ENCODE measurements at regions not wholly inside any gene's neighbourhood (a gene's known extent, or its start where the extent isn't known, plus 50 kb on each side); places are given as distances from the start of the nearest gene placed in this dataset.

DNA sequence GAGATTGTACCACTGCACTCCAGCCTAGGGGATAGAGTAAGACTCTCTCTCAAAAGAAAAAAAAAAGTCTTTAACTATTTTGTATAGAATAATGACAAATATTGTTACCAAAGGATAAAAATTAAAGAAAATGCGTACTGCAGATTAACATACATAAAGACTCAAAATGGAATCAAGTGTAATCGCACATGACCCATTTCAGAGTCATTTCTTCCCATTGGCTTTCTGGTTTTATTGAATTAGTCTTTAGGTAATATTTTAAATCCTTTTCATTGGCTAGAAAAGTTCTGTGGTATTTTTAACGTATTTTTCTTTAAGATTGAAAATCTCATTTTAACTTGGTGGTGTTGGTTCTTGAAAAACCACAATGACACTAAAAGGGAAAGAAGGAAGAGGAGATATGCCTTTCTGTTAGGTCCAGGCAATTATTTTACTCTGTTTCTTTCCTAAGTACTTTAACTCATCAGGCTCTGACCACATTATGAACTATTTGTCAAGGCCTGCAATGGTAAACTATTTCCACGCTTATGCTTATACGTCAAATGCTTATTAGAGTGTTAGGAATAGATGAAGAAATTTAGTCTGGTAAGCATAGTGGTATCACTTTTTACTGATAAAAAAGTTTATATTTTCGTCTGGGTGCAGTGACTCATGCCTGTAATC, 52.3 kb downstream of the PLEKHG1 start:
- CTCF ChIA-PET, result no interaction called here

DNA sequence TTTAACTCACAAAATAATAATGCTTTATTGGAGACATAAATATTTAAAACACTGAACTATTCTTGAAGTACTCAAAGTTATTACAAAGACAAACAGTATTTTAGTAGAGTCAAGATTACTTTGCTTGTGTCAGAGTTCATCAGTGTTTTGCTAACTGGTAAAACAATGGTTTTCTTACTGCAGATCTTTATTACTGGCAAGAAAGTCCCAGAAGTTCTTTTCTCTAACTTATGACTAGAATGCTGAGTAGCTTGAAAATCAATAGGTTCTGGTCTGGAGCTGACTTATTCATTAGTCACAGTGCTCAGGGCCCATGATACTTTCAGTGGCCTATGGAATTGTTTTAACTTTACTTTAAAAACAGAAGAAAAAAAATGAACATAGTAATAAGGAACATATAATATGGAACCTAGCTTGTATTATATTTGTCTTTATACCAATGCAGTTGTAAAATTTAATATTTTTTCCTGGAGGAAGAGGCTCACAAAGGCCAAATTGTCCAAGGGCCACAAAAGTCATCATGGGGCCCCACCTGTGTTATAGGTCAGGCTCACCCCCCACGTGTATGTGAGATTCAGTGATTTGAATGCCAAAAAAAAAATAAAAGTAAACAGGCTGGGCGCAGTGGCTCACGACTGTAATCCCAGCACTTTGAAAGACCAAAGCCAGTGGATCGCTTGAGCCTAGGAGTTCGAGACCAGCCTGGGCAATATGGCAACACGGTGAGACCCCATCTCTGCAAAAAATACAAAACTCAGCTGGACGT, 53.3 kb downstream of the PLEKHG1 start:
- no peak overlapping the region for H3K27ac Mint-ChIP-seq
- H3K4me1 Mint-ChIP-seq, result no peaks in the 10 kb centered on the region
- H3K36me3 Mint-ChIP-seq (ENCODE audit: low read depth), result no peaks in the 10 kb centered on the region
- H3K4me3 Mint-ChIP-seq, result no peak overlapping the region
- CTCF ChIA-PET, result interaction anchor here (1.2 kb wide), 1 partner anchor 9 kb away, joined by 3 read pairs; no protein-coding TSS in a partner anchor
- no peak for DNase-seq
- POLR2A ChIA-PET, result no interaction called here
- H3K9me3 Mint-ChIP-seq, result no peaks in the 10 kb centered on the region
- H3K27me3 Mint-ChIP-seq, result peaks cover 2% of the 10 kb centered on the region

More for the DNA sequence above, 52.3 kb downstream of the PLEKHG1 start:
- Mint-ChIP-seq H3K4me1 (no peaks in the 10 kb centered on the region), H3K36me3 (ENCODE audit: low read depth) (no peaks in the 10 kb centered on the region), H3K27ac (no peak overlapping the region), H3K4me3 (no peak overlapping the region), H3K9me3 (no peaks in the 10 kb centered on the region), H3K27me3 (peaks cover 1% of the 10 kb centered on the region)
- no peak for DNase-seq
- POLR2A ChIA-PET, result no interaction called here

DNA sequence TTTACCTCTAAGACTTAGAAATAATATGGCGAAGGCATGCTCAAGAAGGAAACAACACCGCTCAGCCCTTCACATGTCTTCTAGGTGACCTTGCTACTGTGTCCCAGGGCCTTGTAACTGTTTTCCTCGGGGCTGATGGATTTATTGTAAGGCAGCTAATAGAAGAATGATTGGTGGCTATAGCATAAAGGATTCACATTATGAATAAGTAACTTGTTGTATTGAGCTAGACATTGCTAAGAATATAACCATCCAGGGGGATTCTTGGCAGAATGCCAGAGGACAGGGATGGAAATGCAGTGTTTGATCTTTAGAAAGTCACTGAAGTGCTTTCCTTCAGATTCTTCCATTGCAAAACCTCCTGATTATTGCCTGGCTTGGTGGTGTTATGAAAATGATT, 54.9 kb downstream of the PLEKHG1 start:
- CTCF ChIA-PET, result no interaction called here
- no peaks in the 10 kb centered on the region for H3K36me3 Mint-ChIP-seq (ENCODE audit: low read depth)
- POLR2A ChIA-PET, result no interaction called here
- H3K27me3 Mint-ChIP-seq, result peaks cover 3% of the 10 kb centered on the region
- H3K4me3 Mint-ChIP-seq, result no peak overlapping the region
- H3K9me3 Mint-ChIP-seq, result no peaks in the 10 kb centered on the region
- H3K27ac Mint-ChIP-seq, result no peak overlapping the region
- no peaks in the 10 kb centered on the region for H3K4me1 Mint-ChIP-seq
- DNase-seq, result no peak

DNA sequence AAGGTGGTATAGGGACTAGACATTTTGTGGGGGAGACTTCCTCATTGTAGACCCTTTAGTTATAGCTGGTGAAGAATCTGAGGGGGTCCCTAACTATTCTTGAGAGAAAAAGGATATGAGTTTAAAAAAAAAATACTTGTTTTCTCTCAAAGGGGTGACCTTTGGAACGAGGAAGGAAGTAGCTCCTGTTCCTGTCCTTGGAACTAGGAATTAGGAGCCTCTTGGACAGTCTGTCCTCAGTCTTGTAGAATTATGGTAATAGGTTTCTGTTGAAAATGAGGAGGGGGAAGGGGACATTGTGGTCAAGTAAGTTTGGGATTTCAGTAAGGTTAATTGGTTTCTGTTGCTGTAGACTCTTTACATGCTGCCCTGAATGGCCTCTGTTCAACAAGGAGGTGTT, 56.5 kb downstream of the PLEKHG1 start:
- POLR2A ChIA-PET, result no interaction called here
- no peak for DNase-seq
- H3K36me3 Mint-ChIP-seq (ENCODE audit: low read depth), result no peaks in the 10 kb centered on the region
- CTCF ChIA-PET, result no interaction called here
- H3K4me1 Mint-ChIP-seq, result no peaks in the 10 kb centered on the region
- H3K27ac Mint-ChIP-seq, result no peak overlapping the region
- peaks cover 3% of the 10 kb centered on the region for H3K27me3 Mint-ChIP-seq
- no peaks in the 10 kb centered on the region for H3K9me3 Mint-ChIP-seq
- H3K4me3 Mint-ChIP-seq, result no peak overlapping the region

DNA sequence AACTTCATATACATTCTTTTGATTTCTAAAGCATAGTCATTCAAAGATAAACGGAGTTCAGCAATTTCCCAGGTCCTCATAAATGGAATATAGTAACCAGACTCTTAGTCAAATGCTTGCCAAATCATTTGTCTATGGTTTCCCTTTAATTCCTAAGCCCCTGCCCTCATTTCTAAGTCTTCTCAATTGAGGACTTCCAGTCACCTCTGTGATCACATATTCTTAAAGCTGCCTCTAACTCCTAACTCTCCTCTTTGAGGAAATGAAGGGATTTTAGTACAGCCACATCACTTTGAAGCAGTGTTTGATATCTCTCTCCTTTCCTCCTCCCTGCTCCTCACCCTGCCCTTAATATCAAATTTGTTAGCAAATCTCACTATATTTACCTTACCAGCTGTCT, 58.7 kb downstream of the PLEKHG1 start:
- H3K27me3 Mint-ChIP-seq, result peaks cover 3% of the 10 kb centered on the region
- H3K27ac Mint-ChIP-seq, result no peak overlapping the region
- no peak overlapping the region for H3K4me3 Mint-ChIP-seq
- ChIA-PET POLR2A (no interaction called here), CTCF (no interaction called here)
- no peak for DNase-seq
- no peaks in the 10 kb centered on the region for H3K36me3 Mint-ChIP-seq (ENCODE audit: low read depth)
- no peaks in the 10 kb centered on the region for H3K9me3 Mint-ChIP-seq
- no peaks in the 10 kb centered on the region for H3K4me1 Mint-ChIP-seq

DNA sequence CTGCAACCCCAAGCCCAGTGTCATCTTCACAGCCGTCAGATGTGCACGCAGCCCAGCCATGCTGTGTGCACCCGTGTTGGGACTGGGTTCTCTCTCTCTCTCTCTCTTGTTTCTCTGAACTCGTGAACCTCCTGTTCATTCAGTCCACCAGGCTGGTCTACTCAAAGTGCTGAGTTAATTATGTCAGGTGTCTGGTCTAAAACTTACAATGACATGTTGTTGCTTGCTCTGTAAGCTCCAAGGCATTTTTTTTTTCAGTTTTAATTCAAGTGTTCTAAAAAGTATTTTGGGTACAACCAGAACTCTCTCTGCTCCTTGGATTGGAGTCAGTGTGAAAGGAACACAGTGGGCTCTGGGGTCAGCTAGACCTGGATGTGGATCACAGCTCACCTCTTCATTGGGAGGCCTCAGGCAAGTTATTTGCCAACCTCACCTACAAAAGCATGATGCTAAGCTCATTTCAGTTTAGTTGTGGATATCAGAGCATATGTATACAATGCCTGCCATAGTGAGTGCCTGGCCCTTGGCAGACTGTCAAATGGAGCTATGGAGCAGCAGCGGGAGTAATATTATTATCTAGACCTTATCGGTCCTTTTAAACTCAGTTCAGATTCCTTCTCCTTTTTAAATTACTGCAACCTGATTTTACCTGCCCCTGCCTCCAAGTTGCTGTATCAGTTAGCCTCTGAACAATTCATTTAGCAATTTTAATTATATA, 59.5 kb downstream of the PLEKHG1 start:
- ChIA-PET CTCF (interaction anchor here (0.8 kb wide), 1 partner anchor 27 kb away, joined by 3 read pairs; no protein-coding TSS in a partner anchor), POLR2A (no interaction called here)
- no peak overlapping the region for H3K27ac Mint-ChIP-seq
- no peak for DNase-seq
- no peaks in the 10 kb centered on the region for H3K4me1 Mint-ChIP-seq
- no peak overlapping the region for H3K4me3 Mint-ChIP-seq
- peaks cover 3% of the 10 kb centered on the region for H3K27me3 Mint-ChIP-seq
- no peaks in the 10 kb centered on the region for H3K9me3 Mint-ChIP-seq
- no peaks in the 10 kb centered on the region for H3K36me3 Mint-ChIP-seq (ENCODE audit: low read depth)

DNA sequence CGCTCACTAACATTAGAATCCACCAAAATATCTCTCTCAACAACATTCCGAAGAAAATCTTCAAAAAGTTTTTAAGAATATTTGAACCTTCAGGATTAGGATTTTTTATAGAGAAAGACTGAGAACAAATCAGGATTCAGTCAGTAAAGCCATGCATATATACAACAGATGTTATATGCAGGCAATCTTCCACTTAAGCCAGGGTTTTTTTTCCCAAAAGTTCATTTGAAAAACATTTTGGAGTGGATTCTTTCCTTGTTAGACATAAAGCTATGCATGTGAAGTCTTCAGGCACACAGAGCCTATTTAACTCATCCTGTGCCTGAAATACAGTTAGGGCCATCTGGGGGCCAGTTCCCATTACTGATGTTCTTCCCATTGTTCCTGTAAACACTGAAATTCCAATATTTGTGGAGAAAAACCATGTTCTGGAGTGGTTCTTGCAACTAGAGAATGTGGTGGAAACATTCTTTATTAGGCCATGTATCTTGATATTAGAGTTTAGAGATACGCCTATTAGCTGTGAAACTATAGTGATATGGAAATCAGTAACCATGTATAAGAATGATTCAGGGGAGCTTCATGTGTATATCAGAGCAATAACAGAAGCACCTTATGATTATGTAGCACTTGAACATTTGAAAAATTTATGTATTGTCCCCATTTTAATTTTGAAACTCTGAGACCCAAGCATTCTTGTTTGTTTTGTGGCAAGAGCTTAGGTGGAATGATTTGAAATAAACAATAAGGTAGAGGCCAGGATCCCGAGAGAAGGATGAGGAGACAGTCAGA, 61.7 kb downstream of the PLEKHG1 start:
- Mint-ChIP-seq H3K4me1 (peaks cover 3% of the 10 kb centered on the region), H3K36me3 (ENCODE audit: low read depth) (no peaks in the 10 kb centered on the region), H3K4me3 (no peak overlapping the region), H3K27ac (no peak overlapping the region), H3K9me3 (no peaks in the 10 kb centered on the region), H3K27me3 (peaks cover 3% of the 10 kb centered on the region)
- CTCF ChIA-PET, result interaction anchor here (0.9 to 1.1 kb wide), 2 partner anchors 8 to 243 kb away, joined by 3 read pairs; no protein-coding TSS in a partner anchor
- no peak for DNase-seq
- POLR2A ChIA-PET, result no interaction called here

DNA sequence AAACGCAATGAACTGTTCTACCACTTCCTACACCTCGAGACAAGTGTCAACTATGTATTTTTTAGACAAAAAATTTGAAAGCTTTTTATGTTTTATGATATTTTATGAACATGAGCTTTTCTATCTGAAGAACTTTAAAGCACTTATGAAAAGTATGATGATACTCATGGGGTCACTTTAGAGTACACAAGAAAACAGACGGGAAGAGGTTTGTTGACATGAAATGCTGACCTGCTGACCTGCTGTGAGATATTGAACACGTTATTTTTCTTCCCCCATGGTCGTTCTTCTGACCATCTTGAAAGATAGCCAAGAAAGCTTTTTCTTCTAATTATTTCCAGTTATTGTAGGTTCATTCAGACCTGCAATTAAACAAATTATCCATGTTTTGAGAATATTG, 63.1 kb downstream of the PLEKHG1 start:
- peaks cover 3% of the 10 kb centered on the region for H3K27me3 Mint-ChIP-seq
- no peak for DNase-seq
- CTCF ChIA-PET, result interaction anchor here (1.1 to 1.6 kb wide), 2 partner anchors 10 to 24 kb away, joined by 3 to 6 read pairs; no protein-coding TSS in a partner anchor
- H3K9me3 Mint-ChIP-seq, result no peaks in the 10 kb centered on the region
- no peak overlapping the region for H3K4me3 Mint-ChIP-seq
- H3K27ac Mint-ChIP-seq, result no peak overlapping the region
- POLR2A ChIA-PET, result no interaction called here
- peaks cover 6% of the 10 kb centered on the region for H3K4me1 Mint-ChIP-seq
- no peaks in the 10 kb centered on the region for H3K36me3 Mint-ChIP-seq (ENCODE audit: low read depth)

DNA sequence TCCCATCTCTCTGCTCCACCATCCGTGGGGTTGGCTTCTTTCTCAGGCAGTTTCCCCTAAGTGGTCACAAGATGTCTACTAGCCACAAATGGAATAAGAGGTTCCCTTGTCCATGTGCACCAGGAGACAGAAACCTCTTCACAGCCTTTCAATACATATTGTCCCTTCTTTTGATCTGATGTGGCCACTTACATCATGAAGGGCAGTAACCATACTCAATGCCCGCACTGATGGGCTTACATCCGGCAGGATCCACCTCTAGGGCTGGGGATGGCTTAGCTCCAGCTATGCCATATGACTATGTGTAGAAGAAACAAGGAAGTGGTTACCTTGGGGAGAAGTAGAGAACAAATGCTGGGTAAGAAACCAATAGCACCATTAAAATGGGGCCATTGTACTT, 64.4 kb downstream of the PLEKHG1 start:
- H3K36me3 Mint-ChIP-seq (ENCODE audit: low read depth), result no peaks in the 10 kb centered on the region
- no peaks in the 10 kb centered on the region for H3K27me3 Mint-ChIP-seq
- H3K4me1 Mint-ChIP-seq, result peaks cover 14% of the 10 kb centered on the region
- no peak for DNase-seq
- no peak overlapping the region for H3K27ac Mint-ChIP-seq
- POLR2A ChIA-PET, result no interaction called here
- H3K9me3 Mint-ChIP-seq, result no peaks in the 10 kb centered on the region
- CTCF ChIA-PET, result no interaction called here
- H3K4me3 Mint-ChIP-seq, result no peak overlapping the region

DNA sequence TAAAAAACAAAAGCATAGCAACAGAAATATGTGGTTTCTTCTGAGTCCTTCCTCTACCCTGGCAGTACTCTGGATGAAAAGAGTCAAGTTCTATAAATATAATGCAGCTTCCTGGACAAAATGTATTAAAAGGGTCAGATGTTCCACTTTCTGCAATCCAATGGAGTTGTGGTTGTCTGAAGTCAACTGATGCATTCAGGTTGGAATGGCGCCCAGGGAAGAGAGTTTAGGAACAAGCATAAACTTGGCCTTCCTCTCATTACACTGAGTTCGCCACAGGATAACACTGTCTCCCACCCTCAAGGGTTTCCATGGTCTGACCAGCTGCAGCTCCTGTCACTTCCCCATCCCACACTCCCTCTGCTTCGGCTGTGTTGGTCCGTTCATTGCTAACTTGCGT, 66.4 kb downstream of the PLEKHG1 start:
- Mint-ChIP-seq H3K9me3 (no peaks in the 10 kb centered on the region), H3K27ac (no peak overlapping the region), H3K4me1 (peaks cover 15% of the 10 kb centered on the region), H3K36me3 (ENCODE audit: low read depth) (no peaks in the 10 kb centered on the region), H3K27me3 (no peaks in the 10 kb centered on the region), H3K4me3 (no peak overlapping the region)
- ChIA-PET CTCF (no interaction called here), POLR2A (no interaction called here)
- DNase-seq, result no peak

DNA sequence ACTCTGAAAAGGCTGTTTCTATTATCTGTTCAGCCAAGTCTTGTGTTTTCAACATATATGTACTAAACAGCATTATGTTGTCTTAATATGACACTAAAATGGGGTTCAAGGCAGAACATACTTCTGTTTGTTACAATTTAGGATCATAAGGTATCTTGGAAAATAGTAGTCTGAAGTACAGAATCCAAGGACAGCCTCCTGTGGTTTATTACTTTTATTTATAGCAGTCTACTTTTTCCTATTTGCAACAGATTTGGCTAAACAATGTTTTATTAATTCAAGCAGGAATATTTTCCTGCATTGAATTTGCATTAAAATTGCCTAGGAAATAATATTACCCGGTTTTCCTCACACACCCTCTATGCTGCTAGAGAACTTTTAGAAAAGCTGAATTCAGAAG, 67.7 kb downstream of the PLEKHG1 start:
- H3K4me1 Mint-ChIP-seq, result peaks cover 15% of the 10 kb centered on the region
- CTCF ChIA-PET, result interaction anchor here (0.8 to 1.1 kb wide), 2 partner anchors 67 to 249 kb away, joined by 3 read pairs; no protein-coding TSS in a partner anchor
- peak overlapping the region; percentile 34 for H3K27ac Mint-ChIP-seq

DNA sequence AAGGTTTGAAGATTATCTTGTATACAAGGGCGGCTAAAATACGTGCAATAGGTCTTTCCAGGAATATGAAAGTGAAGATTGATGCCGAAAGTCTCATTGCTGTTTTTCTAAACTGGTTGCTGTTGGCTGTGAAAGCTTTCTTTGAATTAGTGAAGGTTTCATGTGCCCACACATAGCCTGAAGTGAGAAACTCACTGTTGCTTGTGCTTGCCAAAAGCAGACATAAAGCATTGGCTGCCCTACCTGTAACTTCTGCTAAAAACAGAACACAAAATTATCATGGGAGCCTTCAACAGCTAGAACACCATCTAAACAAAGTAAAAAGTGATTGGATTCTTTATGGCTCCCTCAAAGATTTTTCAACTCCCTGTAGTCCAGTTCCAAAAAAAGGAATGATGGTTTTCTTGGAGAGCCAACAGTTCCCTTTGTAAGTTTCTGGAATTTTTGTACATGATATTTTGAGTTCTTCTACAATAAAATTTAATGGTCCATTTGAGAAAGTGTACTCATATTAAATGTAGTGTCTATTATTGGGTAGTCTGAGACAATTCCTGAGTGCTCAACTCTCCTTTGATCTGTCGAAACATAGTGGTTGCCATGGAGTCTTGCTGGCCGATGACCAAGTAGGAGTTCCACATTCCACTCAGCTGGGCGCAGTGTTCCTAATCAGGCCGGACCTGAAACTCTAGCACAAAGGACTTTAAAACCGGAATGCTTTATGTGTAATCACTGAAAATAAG, 68.5 kb downstream of the PLEKHG1 start:
- Mint-ChIP-seq H3K9me3 (no peaks in the 10 kb centered on the region), H3K36me3 (ENCODE audit: low read depth) (no peaks in the 10 kb centered on the region), H3K4me1 (peaks cover 15% of the 10 kb centered on the region), H3K27me3 (peaks cover 2% of the 10 kb centered on the region), H3K4me3 (no peak overlapping the region), H3K27ac (peak overlapping the region; percentile 34)
- POLR2A ChIA-PET, result no interaction called here
- CTCF ChIA-PET, result interaction anchor here (1.1 kb wide), 1 partner anchor 250 kb away, joined by 3 read pairs; no protein-coding TSS in a partner anchor
- no peak for DNase-seq

More for the DNA sequence above, 67.7 kb downstream of the PLEKHG1 start:
- POLR2A ChIA-PET, result no interaction called here
- no peak for DNase-seq
- Mint-ChIP-seq H3K9me3 (no peaks in the 10 kb centered on the region), H3K4me3 (no peak overlapping the region), H3K36me3 (ENCODE audit: low read depth) (no peaks in the 10 kb centered on the region), H3K27me3 (peaks cover 2% of the 10 kb centered on the region)
